SK-N-SH (cell line): ENCODE measurements at regions not wholly inside any gene's neighbourhood (a gene's known extent, or its start where the extent isn't known, plus 50 kb on each side); places are given as distances from the start of the nearest gene placed in this dataset.

ENCODE experiments used
- CTCF ChIA-PET: fragments of 300-600, 350-600 bp; formaldehyde crosslinking; extraction: SDS; loops from one replicate; lab custom pipeline; 2021; lab: Yijun Ruan, JAX
- POLR2A ChIA-PET: fragments of 350-600 bp; sonication (Branson Sonifier 250); formaldehyde crosslinking; extraction: SDS; loops from one replicate; lab custom pipeline; 2020; ENCODE audit warnings: antibody characterized with exemption, inconsistent platforms; lab: Yijun Ruan, JAX
- DNase-seq: peaks from one replicate; pipeline ENCODE4 v3.0.0; 2012
- H2AFZ ChIP-seq: fragments of 200-600 bp; sonication (generic); 2 replicates; pipeline ENCODE4 v1.8.1; 2016; ENCODE audit warnings: antibody characterized with exemption, mild to moderate bottlenecking, low read depth
- H3F3A ChIP-seq: fragments of 200-600 bp; sonication (generic); replicated peaks from 2 replicates; pipeline ENCODE3; 2016; ENCODE audit warnings: antibody characterized with exemption, mild to moderate bottlenecking; ENCODE audit not compliant: insufficient read depth
- H3K27ac ChIP-seq, 2 experiments: fragments of 200-500 bp in 1 of 2; fragments of 200-600 bp in 1 of 2; sonication (Bioruptor generic) in 1 of 2; sonication (generic), shearing (Covaris generic) in 1 of 2; 2 replicates each; pipeline versions ENCODE4 v1.5.1 to v1.6.1; 2014 to 2016; ENCODE audit warnings: low read depth in 2 of 2, inconsistent platforms in 1 of 2, low read length in 1 of 2, mild to moderate bottlenecking in 1 of 2, mixed read lengths in 1 of 2
- H3K27me3 ChIP-seq: fragments of 200-600 bp; sonication (generic), shearing (Covaris generic); 2 replicates; pipeline ENCODE4 v1.6.1; 2016; ENCODE audit warnings: mixed run types; ENCODE audit not compliant: insufficient read depth
- H3K36me3 ChIP-seq, 2 experiments: fragments of 200-500 bp in 1 of 2; fragments of 200-600 bp in 1 of 2; sonication (Bioruptor generic) in 1 of 2; sonication (generic) in 1 of 2; replicated peaks in 1 of 2; 2 replicates each; pipeline versions ENCODE3 to v1.5.1; 2014 to 2016; ENCODE audit warnings: low read length in 1 of 2, mild to moderate bottlenecking in 1 of 2; ENCODE audit not compliant: insufficient read depth in 2 of 2, control insufficient read depth in 1 of 2
- H3K4me1 ChIP-seq, 2 experiments: fragments of 200-500 bp in 1 of 2; fragments of 200-600 bp in 1 of 2; sonication (Bioruptor generic) in 1 of 2; sonication (generic), shearing (Covaris generic) in 1 of 2; 2 replicates each; pipeline versions ENCODE4 v1.5.1 to v1.6.1; 2014 to 2016; ENCODE audit warnings: low read depth in 1 of 2, low read length in 1 of 2, mixed run types in 1 of 2; ENCODE audit not compliant: insufficient read depth in 2 of 2, control insufficient read depth in 1 of 2
- H3K4me2 ChIP-seq: fragments of 200-600 bp; sonication (generic), shearing (Covaris generic); 2 replicates; pipeline ENCODE4 v1.6.1; 2017; ENCODE audit warnings: mixed run types
- H3K4me3 ChIP-seq, 2 experiments: fragments of 200-500 bp in 1 of 2; fragments of 200-600 bp in 1 of 2; sonication (Bioruptor generic) in 1 of 2; sonication (generic), shearing (Covaris generic) in 1 of 2; 2 replicates each; pipeline versions ENCODE4 v1.5.1 to v1.8.1; 2014 to 2016; ENCODE audit warnings: low read depth in 2 of 2, inconsistent platforms in 1 of 2, low read length in 1 of 2, mild to moderate bottlenecking in 1 of 2, mixed read lengths in 1 of 2, moderate library complexity in 1 of 2
- H3K79me2 ChIP-seq: fragments of 200-600 bp; sonication (generic); 2 replicates; pipeline ENCODE4 v1.8.1; 2017; ENCODE audit warnings: mild to moderate bottlenecking; ENCODE audit not compliant: insufficient read depth
- H3K9ac ChIP-seq: fragments of 200-600 bp; sonication (generic); 2 replicates; pipeline ENCODE4 v1.6.1; 2017; ENCODE audit warnings: mixed run types
- H3K9me2 ChIP-seq: fragments of 200-600 bp; sonication (generic); 2 replicates; pipeline ENCODE4 v1.6.1; 2017; ENCODE audit warnings: mixed run types
- H3K9me3 ChIP-seq: fragments of 200-600 bp; sonication (generic); 2 replicates; pipeline ENCODE4 v1.6.1; 2017; ENCODE audit warnings: mixed run types, mild to moderate bottlenecking, moderate library complexity
- H4K20me1 ChIP-seq: fragments of 200-600 bp; sonication (generic); 2 replicates; pipeline ENCODE4 v1.6.1; 2017; ENCODE audit warnings: mild to moderate bottlenecking, mixed run types; ENCODE audit not compliant: insufficient read depth
- EZH2phosphoT487 ChIP-seq: fragments of 200-600 bp; sonication (generic); IDR thresholded peaks from 2 replicates; pipeline ENCODE4 v1.6.1; 2017; ENCODE audit warnings: low read depth, mixed run types, mild to moderate bottlenecking, antibody characterized with exemption, moderate library complexity, borderline replicate concordance
- FOSL2 ChIP-seq: IDR thresholded peaks from 2 replicates; pipeline ENCODE4 v1.4.0; 2012; ENCODE audit warnings: low read depth, mild to moderate bottlenecking, moderate library complexity, borderline replicate concordance
- FOXJ3 ChIP-seq: sonication (generic); formaldehyde crosslinking; IDR thresholded peaks from 2 replicates; pipeline ENCODE4 v1.5.1; 2020; ENCODE audit warnings: mild to moderate bottlenecking, missing genetic modification reagents
- FOXM1 ChIP-seq: IDR thresholded peaks from 2 replicates; pipeline ENCODE4 v1.4.0; 2012; ENCODE audit warnings: low read depth, mild to moderate bottlenecking
- GATA2 ChIP-seq: sonication (generic); formaldehyde crosslinking; IDR thresholded peaks from 2 replicates; pipeline ENCODE4 v1.5.0; 2020; ENCODE audit warnings: mild to moderate bottlenecking, missing genetic modification reagents
- JUND ChIP-seq: IDR thresholded peaks from 2 replicates; pipeline ENCODE4 v1.4.0; 2012
- MEF2A ChIP-seq: IDR thresholded peaks from 2 replicates; pipeline ENCODE4 v1.4.0; 2012; ENCODE audit warnings: low read depth, borderline replicate concordance
- RAD21 ChIP-seq: IDR thresholded peaks from 2 replicates; pipeline ENCODE4 v1.6.1; 2012; ENCODE audit warnings: mild to moderate bottlenecking, low read length
- RXRA ChIP-seq: IDR thresholded peaks from 2 replicates; pipeline ENCODE4 v1.4.0; 2012; ENCODE audit warnings: low read depth, mild to moderate bottlenecking, borderline replicate concordance
- SIN3A ChIP-seq: IDR thresholded peaks from 2 replicates; pipeline ENCODE4 v1.6.1; 2012; ENCODE audit warnings: low read depth, mild to moderate bottlenecking, low read length, moderate library complexity, borderline replicate concordance
- SMC3 ChIP-seq: IDR thresholded peaks from 2 replicates; pipeline ENCODE4 v1.6.1; 2012; ENCODE audit warnings: low read depth, low read length, improper control_type of control experiment
- TAF1 ChIP-seq: IDR thresholded peaks from 2 replicates; pipeline ENCODE4 v1.6.1; 2012; ENCODE audit warnings: low read depth, mild to moderate bottlenecking, low read length, moderate library complexity, borderline replicate concordance
- TEAD4 ChIP-seq: IDR thresholded peaks from 2 replicates; pipeline ENCODE4 v1.4.0; 2012; ENCODE audit warnings: mild to moderate bottlenecking, borderline replicate concordance; ENCODE audit not compliant: insufficient read depth
- WGBS: methylation state at CpG from one replicate; pipeline ENCODE4 v1.1.6; 2017; ENCODE audit warnings: low lambda C conversion rate; 5-methylcytosine and 5-hydroxymethylcytosine counted together
- TF ChIP-seq, protein P1 (sequence below): fragments of 150-350 bp; IDR thresholded peaks from 2 replicates; pipeline ENCODE4 v1.6.1; 2016; ENCODE audit warnings: mild to moderate bottlenecking, low read depth, low read length
- TF ChIP-seq, protein P2 (sequence below): fragments of 150-350 bp; IDR thresholded peaks from 2 replicates; pipeline ENCODE4 v1.6.1; 2017; ENCODE audit warnings: antibody characterized with exemption, low read length, low read depth, borderline replicate concordance
- TF ChIP-seq, protein P3 (sequence below): IDR thresholded peaks from 2 replicates; pipeline ENCODE4 v1.4.0; 2012; ENCODE audit warnings: low read depth
- TF ChIP-seq, protein P4 (sequence below): IDR thresholded peaks from 2 replicates; pipeline ENCODE4 v1.4.0; 2012; ENCODE audit warnings: low read depth, borderline replicate concordance
- TF ChIP-seq, protein P5 (sequence below): fragments of 200-600 bp; sonication (generic); IDR thresholded peaks from 2 replicates; pipeline ENCODE4 v1.6.1; 2017; ENCODE audit warnings: antibody characterized with exemption, mild to moderate bottlenecking, moderate library complexity
- TF ChIP-seq, protein P6 (sequence below): IDR thresholded peaks from 2 replicates; pipeline ENCODE4 v1.4.0; 2012; ENCODE audit warnings: low read depth, borderline replicate concordance

DNA sequence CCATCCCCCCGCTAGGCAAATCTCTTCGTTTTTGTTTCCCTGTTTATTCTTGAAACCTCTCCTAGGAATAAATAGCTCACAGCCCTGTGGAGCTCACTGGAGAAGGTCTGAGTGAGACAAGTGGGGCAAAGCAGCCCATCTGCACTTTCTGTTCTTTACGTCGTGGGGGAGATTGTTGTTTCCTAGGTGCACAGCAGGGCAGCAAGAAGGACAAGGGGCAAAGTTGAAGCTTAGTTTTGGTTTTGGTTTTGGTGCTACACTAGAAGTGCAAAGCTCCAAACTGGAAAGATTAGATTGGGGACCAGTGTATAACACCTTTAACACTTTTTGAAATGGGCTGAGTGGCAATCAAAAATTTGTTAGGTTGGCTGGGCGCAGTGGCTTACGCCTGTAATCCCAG lies 76.6 kb downstream of the GPR88 start:
- no peaks in the 10 kb centered on the region for H3K36me3 ChIP-seq
- CTCF ChIA-PET: interaction anchor here (1.1 kb wide), 1 partner anchor 150 kb away, joined by 4 read pairs; no protein-coding TSS in a partner anchor

More for the DNA sequence above, 76.6 kb downstream of the GPR88 start:
- H3K4me1 ChIP-seq: no peaks in the 10 kb centered on the region; a peak in 1 of 4 replicates
- no peaks in the 10 kb centered on the region for H3K9me2 ChIP-seq
- no peak overlapping the region for H3K9ac ChIP-seq
- no peaks in the 10 kb centered on the region for H4K20me1 ChIP-seq
- POLR2A ChIA-PET: no interaction called here
- no peaks in the 10 kb centered on the region for H3K79me2 ChIP-seq
- H3K9me3 ChIP-seq: no peaks in the 10 kb centered on the region
- no peak overlapping the region for H3K4me2 ChIP-seq
- 79% methylated on average over 6 of the region's 6 CpGs for WGBS
- H3K4me3 ChIP-seq: no peak overlapping the region
- TF ChIP-seq TEAD4: no peak
- TF ChIP-seq, protein P1, sequence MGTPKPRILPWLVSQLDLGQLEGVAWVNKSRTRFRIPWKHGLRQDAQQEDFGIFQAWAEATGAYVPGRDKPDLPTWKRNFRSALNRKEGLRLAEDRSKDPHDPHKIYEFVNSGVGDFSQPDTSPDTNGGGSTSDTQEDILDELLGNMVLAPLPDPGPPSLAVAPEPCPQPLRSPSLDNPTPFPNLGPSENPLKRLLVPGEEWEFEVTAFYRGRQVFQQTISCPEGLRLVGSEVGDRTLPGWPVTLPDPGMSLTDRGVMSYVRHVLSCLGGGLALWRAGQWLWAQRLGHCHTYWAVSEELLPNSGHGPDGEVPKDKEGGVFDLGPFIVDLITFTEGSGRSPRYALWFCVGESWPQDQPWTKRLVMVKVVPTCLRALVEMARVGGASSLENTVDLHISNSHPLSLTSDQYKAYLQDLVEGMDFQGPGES: no peak
- TF ChIP-seq, protein P2, sequence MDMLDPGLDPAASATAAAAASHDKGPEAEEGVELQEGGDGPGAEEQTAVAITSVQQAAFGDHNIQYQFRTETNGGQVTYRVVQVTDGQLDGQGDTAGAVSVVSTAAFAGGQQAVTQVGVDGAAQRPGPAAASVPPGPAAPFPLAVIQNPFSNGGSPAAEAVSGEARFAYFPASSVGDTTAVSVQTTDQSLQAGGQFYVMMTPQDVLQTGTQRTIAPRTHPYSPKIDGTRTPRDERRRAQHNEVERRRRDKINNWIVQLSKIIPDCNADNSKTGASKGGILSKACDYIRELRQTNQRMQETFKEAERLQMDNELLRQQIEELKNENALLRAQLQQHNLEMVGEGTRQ: no peak
- TF ChIP-seq EZH2phosphoT487: no peak
- TF ChIP-seq RXRA: no peak
- TF ChIP-seq JUND: no peak
- no peak for TF ChIP-seq TAF1
- no peak for TF ChIP-seq MEF2A
- TF ChIP-seq RAD21: no peak
- no peak for TF ChIP-seq FOXJ3 (CRISPR knock-in tag)
- no peak for TF ChIP-seq SIN3A
- TF ChIP-seq SMC3: no peak
- TF ChIP-seq, protein P3, sequence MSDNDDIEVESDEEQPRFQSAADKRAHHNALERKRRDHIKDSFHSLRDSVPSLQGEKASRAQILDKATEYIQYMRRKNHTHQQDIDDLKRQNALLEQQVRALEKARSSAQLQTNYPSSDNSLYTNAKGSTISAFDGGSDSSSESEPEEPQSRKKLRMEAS: no peak
- TF ChIP-seq, protein P4, sequence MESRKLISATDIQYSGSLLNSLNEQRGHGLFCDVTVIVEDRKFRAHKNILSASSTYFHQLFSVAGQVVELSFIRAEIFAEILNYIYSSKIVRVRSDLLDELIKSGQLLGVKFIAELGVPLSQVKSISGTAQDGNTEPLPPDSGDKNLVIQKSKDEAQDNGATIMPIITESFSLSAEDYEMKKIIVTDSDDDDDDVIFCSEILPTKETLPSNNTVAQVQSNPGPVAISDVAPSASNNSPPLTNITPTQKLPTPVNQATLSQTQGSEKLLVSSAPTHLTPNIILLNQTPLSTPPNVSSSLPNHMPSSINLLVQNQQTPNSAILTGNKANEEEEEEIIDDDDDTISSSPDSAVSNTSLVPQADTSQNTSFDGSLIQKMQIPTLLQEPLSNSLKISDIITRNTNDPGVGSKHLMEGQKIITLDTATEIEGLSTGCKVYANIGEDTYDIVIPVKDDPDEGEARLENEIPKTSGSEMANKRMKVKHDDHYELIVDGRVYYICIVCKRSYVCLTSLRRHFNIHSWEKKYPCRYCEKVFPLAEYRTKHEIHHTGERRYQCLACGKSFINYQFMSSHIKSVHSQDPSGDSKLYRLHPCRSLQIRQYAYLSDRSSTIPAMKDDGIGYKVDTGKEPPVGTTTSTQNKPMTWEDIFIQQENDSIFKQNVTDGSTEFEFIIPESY: no peak
- no peak for TF ChIP-seq FOXM1
- TF ChIP-seq GATA2 (CRISPR knock-in tag): no peak
- TF ChIP-seq, protein P5, sequence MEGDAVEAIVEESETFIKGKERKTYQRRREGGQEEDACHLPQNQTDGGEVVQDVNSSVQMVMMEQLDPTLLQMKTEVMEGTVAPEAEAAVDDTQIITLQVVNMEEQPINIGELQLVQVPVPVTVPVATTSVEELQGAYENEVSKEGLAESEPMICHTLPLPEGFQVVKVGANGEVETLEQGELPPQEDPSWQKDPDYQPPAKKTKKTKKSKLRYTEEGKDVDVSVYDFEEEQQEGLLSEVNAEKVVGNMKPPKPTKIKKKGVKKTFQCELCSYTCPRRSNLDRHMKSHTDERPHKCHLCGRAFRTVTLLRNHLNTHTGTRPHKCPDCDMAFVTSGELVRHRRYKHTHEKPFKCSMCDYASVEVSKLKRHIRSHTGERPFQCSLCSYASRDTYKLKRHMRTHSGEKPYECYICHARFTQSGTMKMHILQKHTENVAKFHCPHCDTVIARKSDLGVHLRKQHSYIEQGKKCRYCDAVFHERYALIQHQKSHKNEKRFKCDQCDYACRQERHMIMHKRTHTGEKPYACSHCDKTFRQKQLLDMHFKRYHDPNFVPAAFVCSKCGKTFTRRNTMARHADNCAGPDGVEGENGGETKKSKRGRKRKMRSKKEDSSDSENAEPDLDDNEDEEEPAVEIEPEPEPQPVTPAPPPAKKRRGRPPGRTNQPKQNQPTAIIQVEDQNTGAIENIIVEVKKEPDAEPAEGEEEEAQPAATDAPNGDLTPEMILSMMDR: no peak
- TF ChIP-seq FOSL2: no peak
- TF ChIP-seq, protein P6, sequence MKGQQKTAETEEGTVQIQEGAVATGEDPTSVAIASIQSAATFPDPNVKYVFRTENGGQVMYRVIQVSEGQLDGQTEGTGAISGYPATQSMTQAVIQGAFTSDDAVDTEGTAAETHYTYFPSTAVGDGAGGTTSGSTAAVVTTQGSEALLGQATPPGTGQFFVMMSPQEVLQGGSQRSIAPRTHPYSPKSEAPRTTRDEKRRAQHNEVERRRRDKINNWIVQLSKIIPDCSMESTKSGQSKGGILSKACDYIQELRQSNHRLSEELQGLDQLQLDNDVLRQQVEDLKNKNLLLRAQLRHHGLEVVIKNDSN: no peak
- TF ChIP-seq, all 33 proteins: peak for 0
- H3K27ac ChIP-seq: no peak overlapping the region
- H3F3A ChIP-seq: no peaks in the 10 kb centered on the region
- no peak for DNase-seq
- no peak overlapping the region for H2AFZ ChIP-seq
- H3K27me3 ChIP-seq: no peaks in the 10 kb centered on the region
